HCT116 (cell line): ENCODE measurements at regions not wholly inside any gene's neighbourhood (a gene's known extent, or its start where the extent isn't known, plus 50 kb on each side); places are given as distances from the start of the nearest gene placed in this dataset.

ENCODE experiments used
- ATAC-seq: fragments of 200-7000 bp; cut with Tn5 transposase; 2 replicates; pipeline ENCODE4 v1.9.1; 2020; ENCODE audit warnings: mild to moderate bottlenecking, moderate library complexity
- BruUV-seq: library from RNA; stranded (reverse); fragments of 400-500 nt; replicated peaks from 2 replicates; lab custom pipeline; 2021; lab: Mats Ljungman, UMichigan
- CTCF ChIA-PET: fragments of 300-600 bp; sonication (Branson Sonifier 250); formaldehyde crosslinking; loops from one replicate; lab custom pipeline; 2021; ENCODE audit warnings: antibody characterized with exemption; lab: Charles Lee
- POLR2A ChIA-PET: fragments of 300-600, 350-600 bp; sonication (Branson Sonifier 250); formaldehyde crosslinking; loops from one replicate; lab custom pipeline; 2021; ENCODE audit warnings: antibody characterized with exemption; lab: Charles Lee
- RAD21 ChIA-PET, 2 experiments: fragments of 300-600 bp; sonication (Branson Sonifier 250); formaldehyde crosslinking; loops; one replicate each; lab custom pipeline; 2023; ENCODE audit warnings: low total read pairs in 2 of 2; ENCODE audit not compliant: uncharacterized antibody in 2 of 2, unreplicated experiment in 2 of 2, low non-redundant PET in 1 of 2; lab: Charles Lee
- DNase-seq: peaks from one replicate; pipeline ENCODE4 v3.0.0-alpha.2; 2010; ENCODE audit warnings: low read depth, low spot score
- H2AFZ ChIP-seq: fragments of 200-600 bp; shearing (Covaris generic), sonication (generic); 2 replicates; pipeline ENCODE4 v1.6.1; 2017; ENCODE audit warnings: low read depth, mixed run types, mixed read lengths, antibody characterized with exemption, low read length; ENCODE audit not compliant: poor library complexity, severe bottlenecking
- H3K27ac ChIP-seq: 2 replicates; pipeline ENCODE4 v1.5.1; 2012; ENCODE audit warnings: low read depth, low read length
- H3K27me3 ChIP-seq: fragments of 200-600 bp; sonication (generic); 2 replicates; pipeline ENCODE4 v1.6.1; 2016; ENCODE audit warnings: mixed run types, low read length, mixed read lengths; ENCODE audit not compliant: insufficient read depth
- H3K36me3 ChIP-seq, 2 experiments: fragments of 200-500 bp in 1 of 2; fragments of 200-600 bp in 1 of 2; sonication (Bioruptor generic) in 1 of 2; sonication (generic) in 1 of 2; 2 replicates each; pipeline versions ENCODE4 v1.5.1 to v1.6.1; 2014 to 2016; ENCODE audit warnings: low read length in 2 of 2, inconsistent platforms in 1 of 2, mixed read lengths in 1 of 2, mixed run types in 1 of 2; ENCODE audit not compliant: insufficient read depth in 2 of 2, control insufficient read depth in 1 of 2
- H3K4me1 ChIP-seq, 2 experiments: fragments of 200-600 bp in 1 of 2; sonication (generic) in 1 of 2; 2 replicates each; pipeline versions ENCODE4 v1.5.1 to v1.6.1; 2012 to 2017; ENCODE audit warnings: low read length in 2 of 2, inconsistent platforms in 1 of 2, mild to moderate bottlenecking in 1 of 2, mixed read lengths in 1 of 2, mixed run types in 1 of 2, moderate library complexity in 1 of 2; ENCODE audit not compliant: insufficient read depth in 2 of 2, control insufficient read depth in 1 of 2
- H3K4me2 ChIP-seq: fragments of 200-600 bp; sonication (generic); 2 replicates; pipeline ENCODE4 v1.6.1; 2017; ENCODE audit warnings: mixed run types, low read length, mixed read lengths
- H3K4me3 ChIP-seq, 2 experiments: fragments of 200-600 bp in 1 of 2; sonication (generic) in 1 of 2; replicated peaks in 1 of 2; 2 replicates each; pipeline ENCODE4 v1.5.1; 2011 to 2016; ENCODE audit warnings: low read length in 2 of 2, control low read depth in 1 of 2, low read depth in 1 of 2, mild to moderate bottlenecking in 1 of 2, mixed read lengths in 1 of 2, mixed run types in 1 of 2
- H3K79me2 ChIP-seq: fragments of 200-600 bp; sonication (generic); 2 replicates; pipeline ENCODE4 v1.6.1; 2017; ENCODE audit warnings: mild to moderate bottlenecking, mixed run types, low read length, moderate library complexity, mixed read lengths; ENCODE audit not compliant: insufficient read depth
- H3K9ac ChIP-seq: fragments of 200-600 bp; sonication (generic); 2 replicates; pipeline ENCODE4 v1.6.1; 2016; ENCODE audit warnings: low read length, mixed read lengths
- H3K9me2 ChIP-seq: fragments of 200-600 bp; sonication (generic), shearing (Covaris generic); 2 replicates; pipeline ENCODE4 v1.6.1; 2017; ENCODE audit warnings: mixed run types, mild to moderate bottlenecking, moderate library complexity; ENCODE audit not compliant: insufficient read depth
- H3K9me3 ChIP-seq, 2 experiments: fragments of 200-500 bp in 1 of 2; fragments of 200-600 bp in 1 of 2; sonication (Bioruptor generic) in 1 of 2; sonication (generic) in 1 of 2; 2 replicates each; pipeline ENCODE4 v1.6.1; 2014 to 2017; ENCODE audit warnings: low read length in 2 of 2, mixed read lengths in 2 of 2, inconsistent platforms in 1 of 2, low read depth in 1 of 2, mild to moderate bottlenecking in 1 of 2, mixed run types in 1 of 2, moderate library complexity in 1 of 2; ENCODE audit not compliant: control insufficient read depth in 1 of 2, insufficient read depth in 1 of 2
- H4K20me1 ChIP-seq: fragments of 200-600 bp; sonication (generic), shearing (Covaris generic); 2 replicates; pipeline ENCODE4 v1.6.1; 2017; ENCODE audit warnings: mixed run types, mild to moderate bottlenecking, moderate library complexity; ENCODE audit not compliant: insufficient read depth
- ATF3 ChIP-seq: IDR thresholded peaks from 2 replicates; pipeline ENCODE4 v1.6.1; 2012
- CBX3 ChIP-seq: IDR thresholded peaks from 2 replicates; pipeline ENCODE4 v1.6.1; 2012; ENCODE audit warnings: low read depth
- CEBPB ChIP-seq: IDR thresholded peaks from 2 replicates; pipeline ENCODE4 v1.6.1; 2012; ENCODE audit warnings: low read depth
- CTCF ChIP-seq, 3 experiments: fragments of 200-600 bp in 1 of 3; sonication (generic) in 1 of 3; IDR thresholded peaks in 2 of 3; conservative IDR thresholded peaks in 1 of 3; 2 replicates each; pipeline ENCODE4 v1.5.1; 2012 to 2017; ENCODE audit warnings: low read depth in 2 of 3, low read length in 2 of 3, antibody characterized with exemption in 1 of 3, borderline replicate concordance in 1 of 3, control low read depth in 1 of 3, mild to moderate bottlenecking in 1 of 3, mixed read lengths in 1 of 3, mixed run types in 1 of 3, moderate library complexity in 1 of 3; ENCODE audit not compliant: insufficient read depth in 1 of 3
- EGR1 ChIP-seq: IDR thresholded peaks from 2 replicates; pipeline ENCODE4 v1.6.1; 2012; ENCODE audit warnings: low read depth
- FOSL1 ChIP-seq: IDR thresholded peaks from 2 replicates; pipeline ENCODE4 v1.6.1; 2012; ENCODE audit warnings: low read depth
- JUND ChIP-seq: IDR thresholded peaks from 2 replicates; pipeline ENCODE4 v1.6.1; 2012
- MAX ChIP-seq: IDR thresholded peaks from 2 replicates; pipeline ENCODE4 v1.6.1; 2012
- POLR2A ChIP-seq: IDR thresholded peaks from 2 replicates; pipeline ENCODE4 v1.7.0; 2011; ENCODE audit warnings: borderline replicate concordance; ENCODE audit not compliant: insufficient read depth, insufficient read length; ENCODE audit errors: extremely low read depth
- POLR2AphosphoS5 ChIP-seq: IDR thresholded peaks from 2 replicates; pipeline ENCODE4 v1.6.1; 2011; ENCODE audit warnings: mild to moderate bottlenecking, low read depth, low read length, moderate library complexity
- RAD21 ChIP-seq: IDR thresholded peaks from 2 replicates; pipeline ENCODE4 v1.6.1; 2012; ENCODE audit warnings: low read depth, mild to moderate bottlenecking
- SIN3A ChIP-seq: IDR thresholded peaks from 2 replicates; pipeline ENCODE4 v1.6.1; 2012; ENCODE audit warnings: low read depth
- SP1 ChIP-seq: IDR thresholded peaks from 2 replicates; pipeline ENCODE4 v1.6.1; 2012; ENCODE audit warnings: low read depth
- SRF ChIP-seq: IDR thresholded peaks from 2 replicates; pipeline ENCODE4 v1.6.1; 2012; ENCODE audit warnings: low read depth
- ZFX ChIP-seq: fragments of 450-650 bp; IDR thresholded peaks from 2 replicates; pipeline ENCODE4 v1.6.1; 2017
- ZNF274 ChIP-seq: fragments of 200-500 bp; sonication (Bioruptor generic); IDR thresholded peaks from 2 replicates; pipeline ENCODE4 v1.6.1; 2014; ENCODE audit warnings: mild to moderate bottlenecking, low read depth, low read length, inconsistent platforms
- intact Hi-C: fragments of 100-400 bp; cut with micrococcal nuclease; formaldehyde crosslinking; loops from 2 replicates; pipeline ENCODE4 v1.10.0; 2022

GRCh38 chr9:25003686-25004085, 458.0 kb upstream of the IZUMO3 start:
- peaks cover 0 to 20% of the 10 kb centered on the region in 2 experiments; a peak in 2 of 4 replicates for H3K9me3 ChIP-seq
- TF ChIP-seq CTCF (IDR thresholded peaks at IDR 0.05 in 2 of 3, conservative IDR thresholded peaks at IDR 0.05 in 1 of 3; ENCODE audit: borderline replicate concordance in 1 of 3, insufficient read depth in 1 of 3, low read depth in 2 of 3, low read length in 2 of 3) (no peak), FOSL1 (no peak), ZNF274 (no peak), MAX (no peak), EGR1 (no peak), SP1 (no peak)
- intact Hi-C loops = no loop called here
- H3K27me3 ChIP-seq = no peaks in the 10 kb centered on the region
- ATAC-seq (no peak), DNase-seq (no peak)
- no peak overlapping the region for H3K27ac ChIP-seq
- ChIA-PET POLR2A (no interaction called here), RAD21 (no interaction called here), CTCF (no interaction called here)
- no peak overlapping the region for H2AFZ ChIP-seq
- no peak overlapping the region for H3K4me2 ChIP-seq
- no peaks in the 10 kb centered on the region for H3K79me2 ChIP-seq
- BruUV-seq = no TSS peak
- no peaks in the 10 kb centered on the region for H4K20me1 ChIP-seq
- H3K4me1 ChIP-seq = no peaks in the 10 kb centered on the region
- no peaks in the 10 kb centered on the region for H3K9me2 ChIP-seq
- H3K9ac ChIP-seq = no peak overlapping the region
- H3K4me3 ChIP-seq = no peak overlapping the region
- H3K36me3 ChIP-seq = no peaks in the 10 kb centered on the region

GRCh38 chr9:24986331-24986730, 440.6 kb upstream of the IZUMO3 start:
- Histone ChIP-seq H3K27ac (no peak overlapping the region), H3K9me3 (peaks cover 0 to 13% of the 10 kb centered on the region in 2 experiments; a peak in 2 of 4 replicates), H3K4me1 (no peaks in the 10 kb centered on the region), H3K4me2 (no peak overlapping the region), H3K36me3 (no peaks in the 10 kb centered on the region), H2AFZ (no peak overlapping the region), H3K9ac (no peak overlapping the region), H3K4me3 (no peak overlapping the region), H3K27me3 (no peaks in the 10 kb centered on the region), H4K20me1 (no peaks in the 10 kb centered on the region), H3K79me2 (no peaks in the 10 kb centered on the region), H3K9me2 (no peaks in the 10 kb centered on the region)
- DNase-seq = no peak
- ATAC-seq = no peak
- ChIA-PET RAD21 (no interaction called here), CTCF (no interaction called here), POLR2A (no interaction called here)
- no TSS peak for BruUV-seq
- intact Hi-C loops = no loop called here
- TF ChIP-seq ATF3 = no peak
- TF ChIP-seq JUND = no peak
- TF ChIP-seq MAX = no peak
- no peak for TF ChIP-seq SP1
- no peak for TF ChIP-seq SIN3A
- no peak for TF ChIP-seq POLR2A
- TF ChIP-seq EGR1 = no peak
- no peak for TF ChIP-seq CBX3
- TF ChIP-seq CTCF (IDR thresholded peaks at IDR 0.05 in 2 of 3, conservative IDR thresholded peaks at IDR 0.05 in 1 of 3; ENCODE audit: borderline replicate concordance in 1 of 3, insufficient read depth in 1 of 3, low read depth in 2 of 3, low read length in 2 of 3) = no peak
- TF ChIP-seq SRF = no peak
- TF ChIP-seq POLR2AphosphoS5 = no peak
- no peak for TF ChIP-seq FOSL1
- no peak for TF ChIP-seq CEBPB
- no peak for TF ChIP-seq RAD21
- no peak for TF ChIP-seq ZNF274
- no peak for TF ChIP-seq ZFX
